ENCODE measurements at regions not wholly inside any gene's neighbourhood (a gene's known extent, or its start where the extent isn't known, plus 50 kb on each side); places are given as distances from the start of the nearest gene placed in this dataset.

DNA sequence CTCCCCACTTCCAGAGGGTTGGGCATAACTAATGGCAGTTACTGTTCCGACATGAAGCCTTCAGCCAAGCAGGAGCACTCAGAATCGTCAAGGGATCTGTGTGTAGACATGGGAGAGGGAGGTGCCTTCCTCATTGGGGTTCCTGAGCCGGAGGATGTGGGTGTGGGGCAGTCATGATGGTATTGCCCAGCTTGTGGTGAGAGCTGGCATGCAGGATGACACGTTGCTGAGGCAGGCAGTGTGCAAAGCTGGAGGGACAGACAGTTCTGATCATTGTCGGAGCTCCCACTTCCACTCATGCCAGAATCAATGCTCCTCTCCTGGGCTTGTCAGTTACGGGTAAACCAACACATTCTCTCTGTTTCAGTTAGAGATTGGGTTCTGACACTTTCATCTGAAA is 83.9 kb upstream of the TSC22D1 start:
- TF ChIP-seq, protein P1, sequence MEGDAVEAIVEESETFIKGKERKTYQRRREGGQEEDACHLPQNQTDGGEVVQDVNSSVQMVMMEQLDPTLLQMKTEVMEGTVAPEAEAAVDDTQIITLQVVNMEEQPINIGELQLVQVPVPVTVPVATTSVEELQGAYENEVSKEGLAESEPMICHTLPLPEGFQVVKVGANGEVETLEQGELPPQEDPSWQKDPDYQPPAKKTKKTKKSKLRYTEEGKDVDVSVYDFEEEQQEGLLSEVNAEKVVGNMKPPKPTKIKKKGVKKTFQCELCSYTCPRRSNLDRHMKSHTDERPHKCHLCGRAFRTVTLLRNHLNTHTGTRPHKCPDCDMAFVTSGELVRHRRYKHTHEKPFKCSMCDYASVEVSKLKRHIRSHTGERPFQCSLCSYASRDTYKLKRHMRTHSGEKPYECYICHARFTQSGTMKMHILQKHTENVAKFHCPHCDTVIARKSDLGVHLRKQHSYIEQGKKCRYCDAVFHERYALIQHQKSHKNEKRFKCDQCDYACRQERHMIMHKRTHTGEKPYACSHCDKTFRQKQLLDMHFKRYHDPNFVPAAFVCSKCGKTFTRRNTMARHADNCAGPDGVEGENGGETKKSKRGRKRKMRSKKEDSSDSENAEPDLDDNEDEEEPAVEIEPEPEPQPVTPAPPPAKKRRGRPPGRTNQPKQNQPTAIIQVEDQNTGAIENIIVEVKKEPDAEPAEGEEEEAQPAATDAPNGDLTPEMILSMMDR (IDR thresholded peaks at IDR 0.05; ENCODE audit: low read depth, low read length) = no peak
- no peak for TF ChIP-seq EZH2phosphoT487 (IDR thresholded peaks at IDR 0.05; ENCODE audit: low read depth)
